22Rv1 (cell line): ENCODE measurements at regions not wholly inside any gene's neighbourhood (a gene's known extent, or its start where the extent isn't known, plus 50 kb on each side); places are given as distances from the start of the nearest gene placed in this dataset.

ENCODE experiments used
- CTCF ChIP-seq: fragments of 450-650 bp; IDR thresholded peaks from 2 replicates; pipeline ENCODE4 v1.5.1; 2017; ENCODE audit warnings: mild to moderate bottlenecking
- ZFX ChIP-seq: fragments of 450-650 bp; IDR thresholded peaks from 2 replicates; pipeline ENCODE4 v1.6.1; 2017; ENCODE audit warnings: antibody characterized with exemption, borderline replicate concordance

- TF ChIP-seq CTCF (no peak), ZFX (no peak)
Observed at GRCh38 chr3:191944835-191945234, 483.9 kb downstream of the PYDC2 start.
